IMR-90 (cell line): ENCODE measurements at regions not wholly inside any gene's neighbourhood (a gene's known extent, or its start where the extent isn't known, plus 50 kb on each side); places are given as distances from the start of the nearest gene placed in this dataset.
A peak's percentile ranks its signal among the peaks of the same experiment; 100 is the strongest.

Source experiments
- ATAC-seq: fragments of 200-7000 bp; cut with Tn5 transposase; 2 replicates; pipeline ENCODE4 v1.9.1; 2020; ENCODE audit warnings: low read depth, mild to moderate bottlenecking, moderate library complexity
- BruUV-seq: library from RNA; stranded (reverse); fragments of 400-500 nt; replicated peaks from 2 replicates; lab custom pipeline; 2021; lab: Mats Ljungman, UMichigan
- CTCF ChIA-PET: fragments of 300-600 bp; formaldehyde crosslinking; extraction: SDS; loops from one replicate; lab custom pipeline; 2021; ENCODE audit warnings: antibody characterized with exemption; lab: Yijun Ruan, JAX
- POLR2A ChIA-PET: fragments of 300-600 bp; sonication (Branson Sonifier 250); formaldehyde crosslinking; loops from one replicate; lab custom pipeline; 2022; ENCODE audit warnings: antibody characterized with exemption; ENCODE audit not compliant: unreplicated experiment; lab: Charles Lee
- DNase-seq: peaks from one replicate; pipeline ENCODE4 v3.0.0; 2013
- H2AFZ ChIP-seq: replicated peaks from 2 replicates; pipeline ENCODE3; 2013; ENCODE audit warnings: low read length, mild to moderate bottlenecking; ENCODE audit not compliant: poor library complexity
- H2AK5ac ChIP-seq: 2 replicates; pipeline ENCODE4 v1.6.1; 2013; ENCODE audit warnings: low read depth, low read length, inconsistent platforms
- H2AK9ac ChIP-seq: replicated peaks from 2 replicates; pipeline ENCODE3; 2013; ENCODE audit warnings: mild to moderate bottlenecking, low read depth, low read length, moderate library complexity; ENCODE audit not compliant: poor library complexity
- H2BK120ac ChIP-seq: 2 replicates; pipeline ENCODE4 v1.6.1; 2013; ENCODE audit warnings: low read depth, low read length, inconsistent platforms
- H2BK15ac ChIP-seq: 3 replicates; pipeline ENCODE4 v1.6.1; 2013; ENCODE audit warnings: low read depth, low read length, inconsistent platforms
- H2BK20ac ChIP-seq: 2 replicates; pipeline ENCODE4 v1.6.1; 2013; ENCODE audit warnings: low read depth, mild to moderate bottlenecking, inconsistent platforms, low read length, moderate library complexity
- H2BK5ac ChIP-seq: 2 replicates; pipeline ENCODE4 v1.6.1; 2013; ENCODE audit warnings: mild to moderate bottlenecking, low read depth, low read length, inconsistent platforms; ENCODE audit not compliant: poor library complexity, severe bottlenecking
- H3K14ac ChIP-seq: replicated peaks from 2 replicates; pipeline ENCODE4 v1.6.1; 2013; ENCODE audit warnings: low read depth, low read length, inconsistent platforms
- H3K18ac ChIP-seq: 2 replicates; pipeline ENCODE4 v1.6.1; 2013; ENCODE audit warnings: low read depth, low read length, control low read depth
- H3K23ac ChIP-seq: 2 replicates; pipeline ENCODE4 v1.6.1; 2013; ENCODE audit warnings: low read depth, low read length, inconsistent platforms
- H3K27ac ChIP-seq: 2 replicates; pipeline ENCODE4 v1.5.1; 2013; ENCODE audit warnings: mild to moderate bottlenecking, control low read depth, low read length; ENCODE audit not compliant: insufficient read depth
- H3K27me3 ChIP-seq: 2 replicates; pipeline ENCODE4 v1.6.1; 2013; ENCODE audit warnings: low read length; ENCODE audit not compliant: control insufficient read depth, insufficient read depth
- H3K36me3 ChIP-seq: 2 replicates; pipeline ENCODE4 v1.6.1; 2013; ENCODE audit warnings: low read length, mixed read lengths; ENCODE audit not compliant: control insufficient read depth, insufficient read depth
- H3K4ac ChIP-seq: 2 replicates; pipeline ENCODE4 v1.6.1; 2013; ENCODE audit warnings: low read depth, low read length, inconsistent platforms
- H3K4me1 ChIP-seq: 2 replicates; pipeline ENCODE4 v1.6.1; 2013; ENCODE audit warnings: low read length, mixed read lengths; ENCODE audit not compliant: control insufficient read depth, insufficient read depth
- H3K4me2 ChIP-seq: 2 replicates; pipeline ENCODE4 v1.6.1; 2013; ENCODE audit warnings: low read depth, mild to moderate bottlenecking, control low read depth, low read length, moderate library complexity
- H3K4me3 ChIP-seq: 2 replicates; pipeline ENCODE4 v1.5.1; 2013; ENCODE audit warnings: low read depth, mild to moderate bottlenecking, control low read depth, low read length, moderate library complexity; ENCODE audit not compliant: insufficient read depth
- H3K56ac ChIP-seq: 2 replicates; pipeline ENCODE4 v1.6.1; 2013; ENCODE audit warnings: low read length, inconsistent platforms; ENCODE audit not compliant: insufficient read depth; ENCODE audit errors: extremely low read depth
- H3K79me1 ChIP-seq, 2 experiments: 2 replicates each; pipeline ENCODE4 v1.6.1; 2013; ENCODE audit warnings: low read length in 2 of 2, inconsistent platforms in 1 of 2, low read depth in 1 of 2
- H3K9ac ChIP-seq: 2 replicates; pipeline ENCODE4 v1.6.1; 2013; ENCODE audit warnings: low read depth, low read length, control low read depth
- H3K9me1 ChIP-seq: 2 replicates; pipeline ENCODE4 v1.6.1; 2013; ENCODE audit warnings: low read length, inconsistent platforms; ENCODE audit not compliant: insufficient read depth
- H3K9me3 ChIP-seq: 2 replicates; pipeline ENCODE4 v1.6.1; 2013; ENCODE audit warnings: low read length; ENCODE audit not compliant: control insufficient read depth, insufficient read depth
- H4K20me1 ChIP-seq: 2 replicates; pipeline ENCODE4 v1.6.1; 2013; ENCODE audit warnings: low read length, inconsistent platforms; ENCODE audit not compliant: insufficient read depth
- H4K5ac ChIP-seq: 2 replicates; pipeline ENCODE4 v1.6.1; 2013; ENCODE audit warnings: mild to moderate bottlenecking, low read depth, low read length, control low read depth
- H4K8ac ChIP-seq, 2 experiments: 2 replicates each; pipeline ENCODE4 v1.6.1; 2013; ENCODE audit warnings: low read depth in 2 of 2, low read length in 2 of 2, control low read depth in 1 of 2, inconsistent platforms in 1 of 2
- H4K91ac ChIP-seq: 2 replicates; pipeline ENCODE4 v1.6.1; 2013; ENCODE audit warnings: low read depth, low read length, inconsistent platforms; ENCODE audit not compliant: insufficient read depth
- BHLHE40 ChIP-seq: fragments of 150-350 bp; IDR thresholded peaks from 2 replicates; pipeline ENCODE4 v1.6.1; 2016; ENCODE audit warnings: mild to moderate bottlenecking, low read depth, low read length
- CEBPB ChIP-seq: IDR thresholded peaks from 2 replicates; pipeline ENCODE4 v1.6.1; 2012; ENCODE audit warnings: low read depth, low read length, improper control_type of control experiment
- CHD1 ChIP-seq: IDR thresholded peaks from 2 replicates; pipeline ENCODE4 v1.6.1; 2012; ENCODE audit warnings: low read depth, low read length, improper control_type of control experiment
- CTCF ChIP-seq: conservative IDR thresholded peaks from 2 replicates; pipeline ENCODE4 v1.5.1; 2012; ENCODE audit warnings: mild to moderate bottlenecking, low read depth, low read length, improper control_type of control experiment
- ELK1 ChIP-seq: fragments of 150-350 bp; IDR thresholded peaks from 2 replicates; pipeline ENCODE4 v1.6.1; 2016; ENCODE audit warnings: low read depth, mild to moderate bottlenecking, low read length, moderate library complexity, borderline replicate concordance
- FOS ChIP-seq: fragments of 150-350 bp; IDR thresholded peaks from 2 replicates; pipeline ENCODE4 v1.6.1; 2016; ENCODE audit warnings: low read depth, low read length
- MAFK ChIP-seq: IDR thresholded peaks from 2 replicates; pipeline ENCODE4 v1.6.1; 2012; ENCODE audit warnings: low read depth, low read length, improper control_type of control experiment
- MAZ ChIP-seq: IDR thresholded peaks from 2 replicates; pipeline ENCODE4 v1.6.1; 2012; ENCODE audit warnings: low read depth, mild to moderate bottlenecking, low read length, improper control_type of control experiment, moderate library complexity, borderline replicate concordance
- NFE2L2 ChIP-seq: fragments of 150-350 bp; IDR thresholded peaks from 2 replicates; pipeline ENCODE4 v1.6.1; 2016; ENCODE audit warnings: low read depth, mild to moderate bottlenecking, low read length
- POLR2A ChIP-seq: IDR thresholded peaks from 2 replicates; pipeline ENCODE4 v1.6.1; 2012; ENCODE audit warnings: mild to moderate bottlenecking, low read depth, low read length
- RCOR1 ChIP-seq: IDR thresholded peaks from 2 replicates; pipeline ENCODE4 v1.6.1; 2012; ENCODE audit warnings: mild to moderate bottlenecking, low read length, improper control_type of control experiment; ENCODE audit not compliant: insufficient replicate concordance
- RFX5 ChIP-seq: IDR thresholded peaks from 2 replicates; pipeline ENCODE4 v1.8.0; 2012; ENCODE audit warnings: low read depth, mild to moderate bottlenecking, low read length, moderate library complexity
- SMC3 ChIP-seq: fragments of 150-350 bp; IDR thresholded peaks from 2 replicates; pipeline ENCODE4 v1.6.1; 2016; ENCODE audit warnings: low read depth, mild to moderate bottlenecking, antibody characterized with exemption, low read length, moderate library complexity
- USF2 ChIP-seq: fragments of 150-350 bp; IDR thresholded peaks from 2 replicates; pipeline ENCODE4 v1.6.1; 2017; ENCODE audit warnings: mild to moderate bottlenecking, antibody characterized with exemption, low read length, low read depth
- WGBS, 2 experiments: methylation state at CpG; one replicate each; pipeline versions ENCODE4 v1.1.5 to v1.1.7; 2013; ENCODE audit warnings: missing lambda C conversion rate in 2 of 2; ENCODE audit not compliant: insufficient read length in 1 of 2; ENCODE audit errors: extremely low coverage in 2 of 2; 5-methylcytosine and 5-hydroxymethylcytosine counted together
- dilution Hi-C: fragments of 300-500 bp; cut with HindIII; formaldehyde crosslinking; loops from one replicate; pipeline ENCODE4 v1.14.3; 2018; ENCODE audit warnings: low sequenced_read_pairs; ENCODE audit not compliant: unreplicated experiment
- in situ Hi-C: fragments of 300-500 bp; cut with MboI; formaldehyde crosslinking; loops from 3 replicates; pipeline ENCODE4 v1.14.3; 2019; ENCODE audit warnings: low sequenced_read_pairs, inconsistent platforms, mixed read lengths
- intact Hi-C: fragments of 100-400 bp; cut with micrococcal nuclease; formaldehyde crosslinking; loops from 2 replicates; pipeline ENCODE4 v1.10.0; 2022

- no CpG with 5 or more reads among the region's 4 CpGs for WGBS, 2 experiments
- Histone ChIP-seq H3K18ac (no peak overlapping the region), H2AFZ (no peak overlapping the region), H2AK5ac (0 out of 2 replicates have a peak overlapping the region, but pooled peaks have one; percentile 44), H2BK15ac (no peak overlapping the region), H2BK5ac (no peak overlapping the region), H3K4me3 (no peak overlapping the region), H3K14ac (no peak overlapping the region), H3K9ac (no peak overlapping the region), H3K56ac (no peak overlapping the region), H2BK20ac (no peak overlapping the region), H3K36me3 (no peaks in the 10 kb centered on the region), H3K79me1 (no peaks in the 10 kb centered on the region), H3K4me1 (peaks cover 6% of the 10 kb centered on the region; the same call in 1 of the 2 replicates), H3K27me3 (no peaks in the 10 kb centered on the region), H3K9me1 (no peaks in the 10 kb centered on the region), H4K8ac (no peak overlapping the region), H4K5ac (no peak overlapping the region), H3K23ac (no peak overlapping the region), H3K9me3 (no peaks in the 10 kb centered on the region), H4K91ac (no peak overlapping the region), H4K20me1 (no peaks in the 10 kb centered on the region), H2AK9ac (no peak overlapping the region), H3K27ac (no peak overlapping the region), H3K4me2 (no peak overlapping the region), H2BK120ac (no peak overlapping the region), H3K4ac (no peak overlapping the region)
- DNase-seq = no peak
- POLR2A ChIA-PET = no interaction called here
- in situ Hi-C loops (loop anchor here (10.0 to 25.0 kb wide), 2 partner anchors 564 to 697 kb away; no protein-coding TSS in a partner anchor), intact Hi-C loops (no loop called here), dilution Hi-C loops (no loop called here)
- no TSS peak for BruUV-seq
- ATAC-seq = no peak
- no peak for TF ChIP-seq ELK1
- no peak for TF ChIP-seq CHD1
- no peak for TF ChIP-seq POLR2A
- TF ChIP-seq MAFK = no peak
- TF ChIP-seq SMC3 = no peak
- no peak for TF ChIP-seq FOS
- no peak for TF ChIP-seq BHLHE40
- TF ChIP-seq RCOR1 = no peak
- no peak for TF ChIP-seq CEBPB
- no peak for TF ChIP-seq CTCF
- no peak for TF ChIP-seq MAZ
- TF ChIP-seq USF2 = no peak
- TF ChIP-seq NFE2L2 = no peak
- no peak for TF ChIP-seq RFX5
- CTCF ChIA-PET = no interaction called here
These were observed 51.8 kb upstream of the PMAIP1 start for GRCh38 chr18:59848002-59848401.
